Right cardiac atrium (tissue), 5 donors: ENCODE measurements at regions not wholly inside any gene's neighbourhood (a gene's known extent, or its start where the extent isn't known, plus 50 kb on each side); places are given as distances from the start of the nearest gene placed in this dataset.

ENCODE experiments used
- ATAC-seq, 2 donors: fragments of 200-7000 bp; cut with Tn5 transposase; one replicate each; pipeline versions ENCODE4 v1.8.0 to v1.9.1; 2020; ENCODE audit warnings: moderate library complexity in 2 of 2, mild to moderate bottlenecking in 1 of 2
- DNase-seq, 3 donors: peaks; one replicate each; pipeline ENCODE4 v3.0.0-alpha.2; 2020
- H3K27ac ChIP-seq: one replicate; pipeline ENCODE4 v1.5.1; 2013; ENCODE audit warnings: mild to moderate bottlenecking, low read length, control low read depth, moderate library complexity
- H3K27me3 ChIP-seq: one replicate; pipeline ENCODE4 v1.6.1; 2013; ENCODE audit not compliant: control insufficient read depth, insufficient read depth
- H3K4me1 ChIP-seq: one replicate; pipeline ENCODE4 v1.6.1; 2013; ENCODE audit warnings: low read length; ENCODE audit not compliant: control insufficient read depth, insufficient read depth
- H3K4me3 ChIP-seq: one replicate; pipeline ENCODE4 v1.5.1; 2013; ENCODE audit warnings: low read length, control low read depth
- H3K9me3 ChIP-seq: one replicate; pipeline ENCODE4 v1.6.1; 2013; ENCODE audit warnings: low read length; ENCODE audit not compliant: control insufficient read depth
- WGBS: extraction: QIAGEN DNeasy Blood & Tissue Kit; methylation state at CpG from one replicate; pipeline ENCODE4 v1.1.7; 2013; 5-methylcytosine and 5-hydroxymethylcytosine counted together
- intact Hi-C, 4 donors: fragments of 100-400 bp; cut with DNase I; formaldehyde crosslinking; loops; one replicate each; pipeline versions ENCODE4 v1.11.0 to v1.14.0; 2022 to 2023
- donor health status: healthy with polysubstance abuse.
- donor health status: DM: no; HTN: yes; CAD: no.
- donor health status: DM: no; HTN: no; CAD: no.
- donor health status: DM: no; HTN: yes; CAD: no; lungs with severe emphysema.
- donor health status: DM: yes; HTN: yes; CAD: no.

GRCh38 chr5:175211956-175212756 lies 231.8 kb downstream of the DRD1 start:
- Histone ChIP-seq H3K4me3 (no peak overlapping the region), H3K9me3 (no peaks in the 10 kb centered on the region), H3K27me3 (no peaks in the 10 kb centered on the region), H3K27ac (no peak overlapping the region), H3K4me1 (peaks cover 2% of the 10 kb centered on the region)
- intact Hi-C loops = no loop called here
- 64% methylated on average over 8 of the region's 8 CpGs for WGBS
- DNase-seq (no peak), ATAC-seq (no peak)

- H3K4me3 ChIP-seq = no peak overlapping the region
- no peaks in the 10 kb centered on the region for H3K9me3 ChIP-seq
- intact Hi-C loops = no loop called here
- no peak for ATAC-seq
- no peak overlapping the region for H3K27ac ChIP-seq
- no peaks in the 10 kb centered on the region for H3K4me1 ChIP-seq
- no peaks in the 10 kb centered on the region for H3K27me3 ChIP-seq
- no peak for DNase-seq
- 60% methylated on average over 18 of the region's 18 CpGs for WGBS
Measured at GRCh38 chr5:175207321-175208040, 236.5 kb downstream of the DRD1 start.

GRCh38 chr5:175206669-175207068 lies 237.3 kb downstream of the DRD1 start:
- Histone ChIP-seq H3K27ac (no peak overlapping the region), H3K4me3 (no peak overlapping the region), H3K9me3 (peaks cover 2% of the 10 kb centered on the region), H3K27me3 (no peaks in the 10 kb centered on the region), H3K4me1 (no peaks in the 10 kb centered on the region)
- ATAC-seq = no peak
- WGBS = 35% methylated on average over 4 of the region's 4 CpGs
- intact Hi-C loops = no loop called here
- no peak for DNase-seq

GRCh38 chr5:175202463-175203068 lies 241.4 kb downstream of the DRD1 start:
- Histone ChIP-seq H3K4me1 (no peaks in the 10 kb centered on the region), H3K4me3 (no peak overlapping the region), H3K9me3 (peaks cover 2% of the 10 kb centered on the region), H3K27me3 (no peaks in the 10 kb centered on the region), H3K27ac (no peak overlapping the region)
- WGBS = 39% methylated on average over 4 of the region's 4 CpGs
- DNase-seq (no peak), ATAC-seq (no peak)
- intact Hi-C loops = no loop called here

- 60% methylated on average over 5 of the region's 5 CpGs for WGBS
- H3K4me1 ChIP-seq = no peaks in the 10 kb centered on the region
- intact Hi-C loops = no loop called here
- no peak for DNase-seq
- H3K27me3 ChIP-seq = no peaks in the 10 kb centered on the region
- no peak overlapping the region for H3K27ac ChIP-seq
- peaks cover 2% of the 10 kb centered on the region for H3K9me3 ChIP-seq
- no peak for ATAC-seq
- no peak overlapping the region for H3K4me3 ChIP-seq
Measured at GRCh38 chr5:175201393-175201792, 242.6 kb downstream of the DRD1 start.

GRCh38 chr5:175195698-175196656 lies 248.0 kb downstream of the DRD1 start:
- Histone ChIP-seq H3K4me3 (no peak overlapping the region), H3K9me3 (no peaks in the 10 kb centered on the region), H3K27me3 (no peaks in the 10 kb centered on the region), H3K4me1 (no peaks in the 10 kb centered on the region), H3K27ac (no peak overlapping the region)
- DNase-seq (no peak), ATAC-seq (no peak)
- 37% methylated on average over 11 of the region's 11 CpGs for WGBS
- intact Hi-C loops = no loop called here

- Histone ChIP-seq H3K4me1 (no peaks in the 10 kb centered on the region), H3K4me3 (no peak overlapping the region), H3K27ac (no peak overlapping the region), H3K27me3 (no peaks in the 10 kb centered on the region), H3K9me3 (no peaks in the 10 kb centered on the region)
- WGBS = 73% methylated on average over 3 of the region's 3 CpGs
- no peak for ATAC-seq
- intact Hi-C loops = no loop called here
- DNase-seq = no peak
Measured at GRCh38 chr5:175181331-175181730, 262.7 kb downstream of the DRD1 start.

- Histone ChIP-seq H3K4me3 (no peak overlapping the region), H3K27me3 (no peaks in the 10 kb centered on the region), H3K27ac (no peak overlapping the region), H3K4me1 (no peaks in the 10 kb centered on the region), H3K9me3 (no peaks in the 10 kb centered on the region)
- DNase-seq = no peak
- ATAC-seq = no peak
- 84% methylated on average over 1 of the region's 1 CpG for WGBS
- intact Hi-C loops = no loop called here
Measured at GRCh38 chr5:175170899-175171298, 273.1 kb downstream of the DRD1 start.

- DNase-seq (no peak), ATAC-seq (no peak)
- Histone ChIP-seq H3K4me1 (no peaks in the 10 kb centered on the region), H3K27me3 (no peaks in the 10 kb centered on the region), H3K9me3 (no peaks in the 10 kb centered on the region), H3K27ac (no peak overlapping the region), H3K4me3 (no peak overlapping the region)
- 82% methylated on average over 8 of the region's 8 CpGs for WGBS
- intact Hi-C loops = no loop called here
Measured at GRCh38 chr5:175168882-175169507, 275.0 kb downstream of the DRD1 start.

- WGBS = 73% methylated on average over 2 of the region's 2 CpGs
- ATAC-seq = no peak
- intact Hi-C loops = no loop called here
Measured at GRCh38 chr5:175166026-175166425, 278.0 kb downstream of the DRD1 start.

More at GRCh38 chr5:175166026-175166425, 278.0 kb downstream of the DRD1 start:
- Histone ChIP-seq H3K27me3 (no peaks in the 10 kb centered on the region), H3K9me3 (no peaks in the 10 kb centered on the region), H3K4me3 (no peak overlapping the region), H3K27ac (no peak overlapping the region), H3K4me1 (no peaks in the 10 kb centered on the region)
- DNase-seq = no peak
